Activated T-helper 1 cell treated with anti-CD3 and anti-CD28 coated beads, Interleukin-12 subunit alpha, Interleukin-12 subunit beta, Interleukin-2, Interleukin-4 antibody, amounts not matched to agents 30 ng/mL and 10 ng/mL and 1 ng/mL, durations not matched to agents 14 hours and 24 hours and 36 hours (primary cell): ENCODE measurements at regions not wholly inside any gene's neighbourhood (a gene's known extent, or its start where the extent isn't known, plus 50 kb on each side); places are given as distances from the start of the nearest gene placed in this dataset.

ENCODE experiments used
- DNase-seq: peaks from one replicate; pipeline ENCODE4 v3.0.0; 2021; ENCODE audit warnings: low spot score
- H3K27ac Mint-ChIP-seq: one replicate; pipeline ENCODE4 v1.8.0; 2021; ENCODE audit warnings: mild to moderate bottlenecking, mixed read lengths
- H3K27me3 Mint-ChIP-seq: one replicate; pipeline ENCODE4 v1.8.0; 2022; ENCODE audit warnings: mild to moderate bottlenecking, moderate library complexity, mixed read lengths; ENCODE audit not compliant: insufficient read depth
- H3K36me3 Mint-ChIP-seq: one replicate; pipeline ENCODE4 v1.8.0; 2021; ENCODE audit warnings: low read depth, mixed read lengths
- H3K4me1 Mint-ChIP-seq: one replicate; pipeline ENCODE4 v1.8.0; 2021; ENCODE audit warnings: low read depth, mixed read lengths
- H3K4me3 Mint-ChIP-seq: one replicate; pipeline ENCODE4 v1.8.0; 2021; ENCODE audit warnings: mild to moderate bottlenecking, moderate library complexity, mixed read lengths
- H3K9me3 Mint-ChIP-seq: one replicate; pipeline ENCODE4 v1.8.0; 2021; ENCODE audit warnings: mixed read lengths
- intact Hi-C: fragments of 100-400 bp; cut with micrococcal nuclease; formaldehyde crosslinking; loops from one replicate; pipeline ENCODE4 v1.15.1; 2024

DNA sequence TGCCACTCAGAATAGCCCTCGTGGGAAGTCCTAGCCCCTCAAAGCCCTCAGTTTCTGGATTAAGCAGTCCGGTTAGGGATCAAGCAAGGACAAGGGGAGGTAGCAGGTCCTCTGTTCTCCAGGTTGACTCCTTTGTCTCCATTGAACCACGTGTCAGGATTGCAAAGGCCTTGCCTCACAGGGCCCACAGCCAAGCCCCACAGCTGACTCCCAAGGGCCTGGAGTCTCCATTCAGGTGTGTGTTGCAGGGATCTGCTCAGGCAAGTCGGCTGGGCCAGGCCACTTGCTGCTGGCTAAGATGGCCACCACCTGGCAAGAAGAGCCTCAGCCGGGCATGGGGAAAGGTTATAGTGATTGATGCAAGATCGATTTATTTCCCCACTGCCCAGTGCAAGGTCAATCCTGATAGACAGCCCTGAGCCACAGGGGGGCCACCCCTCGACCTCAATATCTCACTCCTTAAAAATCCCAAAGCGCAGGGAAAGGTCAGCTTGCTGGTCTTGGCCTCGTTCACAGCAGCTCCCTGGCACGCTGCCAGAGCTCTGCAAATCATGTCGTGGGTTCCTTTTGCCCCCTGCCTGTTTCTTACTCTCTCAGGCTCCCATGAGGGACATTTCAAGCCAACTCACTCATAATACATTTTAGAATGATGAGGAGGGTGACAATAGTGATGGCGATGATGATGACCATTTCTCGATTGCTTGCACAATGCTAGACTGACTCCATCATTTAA, 75.9 kb downstream of the EDN3 start:
- no peaks in the 10 kb centered on the region for H3K4me1 Mint-ChIP-seq
- H3K4me3 Mint-ChIP-seq: no peak overlapping the region
- H3K9me3 Mint-ChIP-seq: no peaks in the 10 kb centered on the region
- no peak overlapping the region for H3K27ac Mint-ChIP-seq
- intact Hi-C loops: no loop called here
- H3K36me3 Mint-ChIP-seq: no peaks in the 10 kb centered on the region
- H3K27me3 Mint-ChIP-seq: peaks cover 18% of the 10 kb centered on the region
- DNase-seq: no peak

DNA sequence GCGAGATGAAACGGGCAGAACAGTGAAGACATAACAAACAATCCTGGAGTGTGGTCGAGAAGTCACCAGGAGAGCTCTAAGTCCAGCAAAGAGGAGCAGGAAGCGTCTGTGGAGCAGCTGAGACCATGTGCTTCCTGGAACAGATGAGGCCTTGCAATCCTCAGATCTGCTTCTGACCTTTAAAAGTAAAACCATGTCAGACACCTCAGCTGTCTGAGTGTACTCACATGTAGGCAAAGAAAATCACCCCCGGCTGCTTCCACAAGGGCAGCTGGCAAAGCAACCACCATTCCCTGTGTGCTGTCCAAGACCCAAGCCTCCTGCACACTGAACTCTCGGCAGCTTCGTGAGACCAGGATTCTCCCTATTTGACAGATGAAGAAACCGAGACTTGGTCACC, 76.6 kb downstream of the EDN3 start:
- no peak for DNase-seq
- intact Hi-C loops: no loop called here
- H3K4me1 Mint-ChIP-seq: no peaks in the 10 kb centered on the region
- H3K27ac Mint-ChIP-seq: no peak overlapping the region
- no peak overlapping the region for H3K4me3 Mint-ChIP-seq
- no peaks in the 10 kb centered on the region for H3K9me3 Mint-ChIP-seq
- H3K27me3 Mint-ChIP-seq: peaks cover 18% of the 10 kb centered on the region
- H3K36me3 Mint-ChIP-seq: no peaks in the 10 kb centered on the region

DNA sequence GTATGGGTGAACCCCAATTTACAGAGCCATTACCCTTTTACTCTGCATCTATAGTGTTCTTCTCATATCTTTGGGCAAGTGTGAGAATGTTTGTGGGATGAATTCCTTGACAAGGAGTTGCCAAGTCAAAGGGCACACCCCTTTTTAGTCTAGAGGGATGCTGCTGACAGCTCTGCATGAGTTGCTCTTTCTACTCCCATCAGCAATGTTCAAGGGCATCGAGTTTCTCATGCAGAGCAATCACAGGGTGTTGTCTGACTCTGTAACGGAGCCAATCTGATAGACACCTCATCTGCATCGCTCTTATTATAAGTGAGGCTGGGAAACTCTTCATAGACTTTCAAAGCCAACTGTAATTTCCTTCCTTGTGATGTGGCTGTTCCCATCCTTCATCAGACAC, 77.4 kb downstream of the EDN3 start:
- intact Hi-C loops: no loop called here
- peaks cover 18% of the 10 kb centered on the region for H3K27me3 Mint-ChIP-seq
- DNase-seq: no peak
- no peak overlapping the region for H3K27ac Mint-ChIP-seq
- no peaks in the 10 kb centered on the region for H3K9me3 Mint-ChIP-seq
- H3K36me3 Mint-ChIP-seq: no peaks in the 10 kb centered on the region
- no peaks in the 10 kb centered on the region for H3K4me1 Mint-ChIP-seq
- H3K4me3 Mint-ChIP-seq: no peak overlapping the region

DNA sequence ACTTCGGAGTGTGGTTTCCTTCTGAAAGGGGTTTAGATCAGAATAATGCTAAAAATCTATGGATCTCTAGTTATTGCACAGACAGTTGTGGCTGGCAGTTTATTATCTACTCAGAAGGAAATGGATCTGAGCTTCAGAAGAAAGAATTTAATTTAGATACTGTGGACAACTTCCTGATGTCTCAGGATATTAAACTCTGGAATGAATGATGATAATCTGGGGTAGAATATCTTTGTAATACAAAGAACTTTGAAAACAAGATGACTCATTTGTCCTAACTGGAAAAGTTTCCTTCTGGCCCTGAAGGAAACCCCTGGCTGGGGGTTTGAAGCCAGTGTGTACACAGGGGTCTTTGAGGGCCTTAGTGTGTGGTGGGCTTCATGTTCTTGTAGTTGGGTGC, 78.0 kb downstream of the EDN3 start:
- DNase-seq: no peak
- Mint-ChIP-seq H3K27me3 (peaks cover 13% of the 10 kb centered on the region), H3K27ac (no peak overlapping the region), H3K4me3 (no peak overlapping the region), H3K4me1 (no peaks in the 10 kb centered on the region), H3K9me3 (no peaks in the 10 kb centered on the region), H3K36me3 (no peaks in the 10 kb centered on the region)
- intact Hi-C loops: no loop called here

DNA sequence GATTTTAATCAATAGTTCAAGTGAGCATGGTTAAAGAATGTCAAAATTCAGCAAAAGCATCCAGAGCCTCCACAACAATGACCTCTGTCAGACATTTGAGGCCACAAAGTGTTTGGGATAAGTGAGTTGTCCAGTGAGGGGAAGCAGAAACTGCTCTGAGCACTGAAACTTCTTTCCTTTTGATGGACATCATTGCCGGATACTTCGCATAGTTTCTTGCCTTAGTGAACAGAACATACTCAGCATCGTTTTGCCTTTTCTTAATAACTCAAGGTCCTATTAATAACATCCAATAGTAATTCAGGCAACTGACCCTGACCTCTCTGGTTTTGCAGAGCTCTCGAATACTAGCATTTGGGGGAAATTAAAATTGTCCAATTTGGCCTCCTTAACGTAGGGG, 78.6 kb downstream of the EDN3 start:
- Mint-ChIP-seq H3K4me3 (no peak overlapping the region), H3K36me3 (no peaks in the 10 kb centered on the region), H3K9me3 (no peaks in the 10 kb centered on the region), H3K4me1 (no peaks in the 10 kb centered on the region), H3K27me3 (peaks cover 11% of the 10 kb centered on the region), H3K27ac (no peak overlapping the region)
- no peak for DNase-seq
- intact Hi-C loops: no loop called here

DNA sequence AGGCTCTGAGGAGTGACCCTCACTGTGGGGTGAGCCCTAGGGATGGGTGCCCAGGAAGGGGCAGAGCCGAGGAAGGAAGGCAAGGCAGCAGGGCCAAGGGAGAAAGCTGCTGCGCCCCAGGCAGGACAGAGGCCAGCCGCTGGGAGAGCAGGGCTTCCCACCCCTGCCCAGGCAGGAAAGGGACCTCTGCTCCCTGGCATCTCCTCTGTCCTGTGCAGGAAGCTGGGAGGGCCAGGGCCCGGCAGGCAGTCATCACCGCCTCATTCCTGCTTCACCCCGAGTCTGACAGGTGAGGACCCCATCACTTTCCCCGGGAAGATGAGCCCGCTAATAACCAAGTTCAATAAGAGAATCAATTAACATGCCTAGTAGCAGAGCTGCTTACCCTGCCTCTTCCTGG, 81.3 kb downstream of the EDN3 start:
- no peak overlapping the region for H3K4me3 Mint-ChIP-seq
- H3K27me3 Mint-ChIP-seq: peaks cover 6% of the 10 kb centered on the region
- intact Hi-C loops: no loop called here
- H3K4me1 Mint-ChIP-seq: no peaks in the 10 kb centered on the region
- DNase-seq: no peak
- H3K36me3 Mint-ChIP-seq: no peaks in the 10 kb centered on the region
- H3K27ac Mint-ChIP-seq: no peak overlapping the region
- no peaks in the 10 kb centered on the region for H3K9me3 Mint-ChIP-seq

DNA sequence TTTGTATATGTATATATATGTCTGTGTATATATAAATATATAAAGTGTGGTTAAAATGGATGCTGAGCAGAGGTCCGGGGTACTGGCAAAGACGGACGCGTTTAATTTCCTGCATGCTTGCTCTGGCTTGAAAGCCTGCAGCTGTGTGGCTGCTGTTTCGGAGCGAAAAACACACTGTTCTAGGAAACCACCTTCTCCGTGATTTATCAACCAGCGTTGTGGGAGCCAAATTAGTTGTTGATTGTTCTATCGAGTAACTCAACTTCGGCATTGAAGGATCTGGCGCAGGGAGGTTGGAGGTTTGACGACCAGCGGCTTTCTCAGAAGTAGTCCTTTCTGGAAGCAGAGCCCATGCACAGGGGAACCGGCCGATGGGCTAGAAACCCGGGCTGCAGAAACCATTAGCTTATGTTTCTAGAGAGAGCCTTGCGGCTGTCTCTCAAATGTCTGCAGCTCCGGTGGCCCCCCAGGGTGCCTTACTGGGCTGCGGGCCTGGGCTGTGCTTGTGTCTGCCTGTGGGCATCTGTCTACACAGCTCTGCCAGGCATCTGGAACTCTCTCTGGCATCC, 81.8 kb downstream of the EDN3 start:
- no peaks in the 10 kb centered on the region for H3K4me1 Mint-ChIP-seq

DNA sequence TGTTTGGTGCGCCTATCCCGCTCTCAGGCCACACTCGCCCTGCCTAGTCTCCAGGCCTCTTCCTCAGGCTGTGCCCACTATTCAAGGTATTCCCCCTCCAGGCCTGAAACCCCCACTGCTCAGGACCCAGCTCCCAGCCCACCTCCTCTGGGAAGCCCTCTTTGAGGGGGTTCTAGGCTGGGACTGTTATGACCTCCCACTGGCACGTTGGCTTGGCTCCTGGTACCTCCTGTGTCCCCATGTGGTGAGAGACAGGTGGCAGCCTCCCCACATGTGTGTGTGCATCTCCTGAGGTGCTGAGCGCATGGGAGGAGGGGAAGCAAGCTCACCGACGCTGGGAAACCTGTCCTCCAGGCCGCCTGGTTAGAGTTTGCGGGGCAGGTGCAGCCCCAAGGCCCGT, 82.5 kb downstream of the EDN3 start:
- Mint-ChIP-seq H3K9me3 (no peaks in the 10 kb centered on the region), H3K4me3 (no peak overlapping the region), H3K27ac (no peak overlapping the region), H3K27me3 (peaks cover 8% of the 10 kb centered on the region), H3K4me1 (no peaks in the 10 kb centered on the region), H3K36me3 (no peaks in the 10 kb centered on the region)
- intact Hi-C loops: no loop called here
- DNase-seq: no peak

More for the DNA sequence above, 81.8 kb downstream of the EDN3 start:
- intact Hi-C loops: no loop called here
- Mint-ChIP-seq H3K9me3 (no peaks in the 10 kb centered on the region), H3K27ac (no peak overlapping the region), H3K36me3 (no peaks in the 10 kb centered on the region), H3K27me3 (peaks cover 6% of the 10 kb centered on the region), H3K4me3 (no peak overlapping the region)
- no peak for DNase-seq

DNA sequence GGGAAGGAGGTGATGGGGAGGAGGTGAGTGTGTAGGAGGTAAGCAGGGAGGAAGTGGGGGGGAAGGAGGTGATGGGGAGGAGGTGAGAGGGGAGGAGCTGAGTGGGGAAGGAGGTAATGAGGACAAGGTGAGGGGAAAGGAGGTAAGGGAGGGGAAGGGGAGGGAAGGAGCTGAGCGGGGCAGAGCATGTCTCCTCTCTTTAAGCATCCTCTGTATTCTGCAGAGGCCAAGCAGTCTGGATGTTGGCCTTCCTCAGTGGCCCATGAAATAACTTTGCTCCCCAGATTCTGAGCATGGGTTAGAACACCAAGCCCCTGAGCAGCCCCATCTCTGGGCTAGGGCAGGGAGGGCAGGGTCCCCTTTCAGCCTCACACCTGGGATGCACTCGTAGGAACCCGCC, 84.6 kb downstream of the EDN3 start:
- no peak for DNase-seq
- H3K27me3 Mint-ChIP-seq: peaks cover 3% of the 10 kb centered on the region
- intact Hi-C loops: no loop called here
- H3K36me3 Mint-ChIP-seq: no peaks in the 10 kb centered on the region
- no peak overlapping the region for H3K27ac Mint-ChIP-seq
- no peaks in the 10 kb centered on the region for H3K4me1 Mint-ChIP-seq
- no peaks in the 10 kb centered on the region for H3K9me3 Mint-ChIP-seq
- no peak overlapping the region for H3K4me3 Mint-ChIP-seq

DNA sequence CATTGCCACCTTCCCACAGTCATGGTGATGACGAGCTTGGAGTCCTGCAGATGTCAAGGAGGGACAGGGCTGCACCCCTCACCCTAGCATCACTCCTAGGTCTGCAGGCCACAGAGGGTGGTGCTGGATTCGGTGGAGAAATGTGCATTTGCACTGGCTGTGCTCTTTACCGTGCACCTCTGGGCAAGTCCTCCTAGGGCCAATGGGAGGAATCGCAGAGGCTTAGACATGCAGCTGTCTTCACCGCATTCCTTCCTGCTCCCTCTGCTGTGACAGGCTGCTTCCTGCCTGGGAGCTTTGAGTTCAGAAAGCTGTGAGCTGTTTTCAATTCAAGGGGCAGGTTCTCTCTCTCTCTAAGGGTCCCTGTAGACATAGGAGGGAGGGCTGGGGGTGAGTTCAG, 85.1 kb downstream of the EDN3 start:
- Mint-ChIP-seq H3K4me3 (no peak overlapping the region), H3K9me3 (no peaks in the 10 kb centered on the region), H3K27ac (no peak overlapping the region), H3K36me3 (no peaks in the 10 kb centered on the region), H3K4me1 (no peaks in the 10 kb centered on the region), H3K27me3 (peaks cover 2% of the 10 kb centered on the region)
- intact Hi-C loops: no loop called here
- DNase-seq: no peak

DNA sequence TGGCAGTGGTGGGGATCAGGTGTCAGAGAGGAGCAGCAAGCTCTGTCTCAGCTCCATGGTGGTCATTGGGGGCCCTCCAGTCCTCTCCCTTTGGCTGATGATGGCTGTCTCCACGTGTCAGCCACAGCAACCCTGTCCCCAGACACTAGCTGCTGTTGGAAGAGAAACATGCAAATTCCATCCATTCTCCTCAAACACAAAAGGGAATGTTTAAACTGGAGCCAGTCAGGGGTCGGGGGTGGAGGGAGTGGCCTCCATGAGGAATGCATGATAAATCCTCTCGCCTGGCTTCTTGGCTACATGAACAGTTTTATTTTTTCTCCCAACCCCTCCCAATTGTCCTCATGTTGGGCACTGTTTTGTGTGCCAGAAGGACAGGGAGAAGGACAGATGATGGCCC, 86.4 kb downstream of the EDN3 start:
- H3K9me3 Mint-ChIP-seq: no peaks in the 10 kb centered on the region
- DNase-seq: no peak
- no peaks in the 10 kb centered on the region for H3K36me3 Mint-ChIP-seq
- no peaks in the 10 kb centered on the region for H3K4me1 Mint-ChIP-seq
- H3K27ac Mint-ChIP-seq: no peak overlapping the region
- intact Hi-C loops: no loop called here
- H3K4me3 Mint-ChIP-seq: no peak overlapping the region
- peaks cover 2% of the 10 kb centered on the region for H3K27me3 Mint-ChIP-seq

DNA sequence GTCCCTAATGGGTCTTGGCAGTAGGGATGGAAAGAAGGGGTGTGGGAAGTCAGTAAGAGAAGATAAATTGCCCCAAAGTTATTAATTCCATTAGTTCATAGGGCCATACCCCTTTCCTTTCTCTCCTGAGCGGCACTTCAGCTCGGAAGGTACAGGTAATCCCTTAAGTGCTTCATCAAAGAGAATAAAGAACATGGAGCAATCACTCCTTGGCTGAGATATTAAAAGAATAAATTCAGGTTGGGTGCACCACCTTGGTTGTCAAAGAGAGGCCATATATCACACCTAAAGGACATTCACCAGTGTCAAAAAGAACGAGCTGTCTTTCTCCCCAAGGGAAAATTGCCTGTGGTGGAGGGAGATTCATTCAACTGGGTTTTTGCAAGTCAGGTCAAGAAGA, 87.5 kb downstream of the EDN3 start:
- DNase-seq: no peak
- Mint-ChIP-seq H3K36me3 (no peaks in the 10 kb centered on the region), H3K9me3 (no peaks in the 10 kb centered on the region), H3K4me1 (no peaks in the 10 kb centered on the region), H3K27me3 (peaks cover 2% of the 10 kb centered on the region), H3K4me3 (no peak overlapping the region), H3K27ac (no peak overlapping the region)
- intact Hi-C loops: no loop called here

DNA sequence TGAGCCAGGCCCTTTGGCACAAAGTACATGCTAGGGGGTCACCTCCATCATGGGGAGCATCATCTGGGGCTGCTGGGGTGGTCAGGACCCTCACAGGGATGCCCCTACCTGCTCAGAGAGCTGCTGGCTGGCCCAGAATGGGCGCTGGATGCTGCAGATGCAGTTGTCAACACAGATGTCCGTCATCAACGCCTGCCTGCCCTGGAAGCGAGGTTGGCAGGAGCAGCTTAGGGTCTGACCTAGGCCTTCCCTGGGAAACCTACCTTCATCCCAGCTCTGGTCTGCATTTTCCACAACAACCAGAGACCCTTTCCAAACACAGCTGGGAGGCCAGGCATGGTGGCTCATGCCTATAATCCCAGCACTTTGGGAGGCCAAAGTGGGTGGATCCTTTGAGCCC, 88.0 kb downstream of the EDN3 start:
- intact Hi-C loops: no loop called here
- Mint-ChIP-seq H3K4me3 (no peak overlapping the region), H3K27ac (no peak overlapping the region), H3K9me3 (no peaks in the 10 kb centered on the region), H3K36me3 (no peaks in the 10 kb centered on the region), H3K27me3 (peaks cover 2% of the 10 kb centered on the region), H3K4me1 (no peaks in the 10 kb centered on the region)
- no peak for DNase-seq

DNA sequence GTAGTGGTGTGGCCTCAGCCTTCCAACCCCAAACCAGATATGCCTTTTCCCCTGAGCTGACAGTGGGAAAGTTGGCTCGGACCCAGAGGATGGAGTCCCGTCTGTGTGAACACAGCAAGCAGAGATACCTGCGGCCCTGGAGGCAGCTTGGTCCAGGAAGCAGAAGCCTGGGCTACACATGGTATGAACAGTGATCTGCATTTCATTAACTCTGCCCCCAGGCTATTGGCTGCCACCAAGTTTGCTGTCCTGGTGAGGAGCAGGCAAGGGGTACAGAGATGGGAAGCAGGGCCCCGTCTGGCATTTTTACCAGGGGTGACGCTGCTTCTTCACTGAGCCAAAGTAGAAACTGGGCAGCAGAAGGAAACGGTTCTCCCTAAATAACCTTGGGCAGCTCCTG, 90.0 kb downstream of the EDN3 start:
- intact Hi-C loops: no loop called here
- Mint-ChIP-seq H3K9me3 (no peaks in the 10 kb centered on the region), H3K4me1 (no peaks in the 10 kb centered on the region), H3K36me3 (no peaks in the 10 kb centered on the region), H3K27me3 (peaks cover 2% of the 10 kb centered on the region), H3K27ac (no peak overlapping the region), H3K4me3 (no peak overlapping the region)
- no peak for DNase-seq
